ENCODE measurements at regions not wholly inside any gene's neighbourhood (a gene's known extent, or its start where the extent isn't known, plus 50 kb on each side); places are given as distances from the start of the nearest gene placed in this dataset.

DNA sequence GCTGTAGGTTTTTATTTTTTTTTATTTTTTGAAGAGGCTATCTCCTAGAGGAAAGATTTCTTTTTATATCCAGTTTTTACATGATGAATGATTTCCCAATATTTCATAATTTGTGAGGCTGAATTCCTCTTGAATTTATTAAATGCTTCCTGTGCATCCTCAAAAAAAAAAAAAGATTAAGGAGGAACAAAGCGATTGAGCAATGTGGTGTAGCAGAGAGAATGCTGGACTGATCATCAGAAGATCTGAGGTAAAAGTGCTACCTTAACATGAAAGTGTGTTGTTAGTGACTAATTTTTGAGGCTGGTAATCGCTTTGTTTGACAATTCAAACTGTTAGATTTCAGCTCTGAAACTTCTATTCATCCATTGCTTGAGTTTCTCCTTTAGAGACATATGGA, 125.1 kb downstream of the ESM1 start:
- H3K4me3 ChIP-seq (ENCODE audit: low read depth, low read length): no peak overlapping the region
- no peak for DNase-seq (ENCODE audit: low read depth)
- in situ Hi-C loops (cut with HindIII; ENCODE audit: low sequenced_read_pairs): no loop called here
- TF ChIP-seq, protein P1, sequence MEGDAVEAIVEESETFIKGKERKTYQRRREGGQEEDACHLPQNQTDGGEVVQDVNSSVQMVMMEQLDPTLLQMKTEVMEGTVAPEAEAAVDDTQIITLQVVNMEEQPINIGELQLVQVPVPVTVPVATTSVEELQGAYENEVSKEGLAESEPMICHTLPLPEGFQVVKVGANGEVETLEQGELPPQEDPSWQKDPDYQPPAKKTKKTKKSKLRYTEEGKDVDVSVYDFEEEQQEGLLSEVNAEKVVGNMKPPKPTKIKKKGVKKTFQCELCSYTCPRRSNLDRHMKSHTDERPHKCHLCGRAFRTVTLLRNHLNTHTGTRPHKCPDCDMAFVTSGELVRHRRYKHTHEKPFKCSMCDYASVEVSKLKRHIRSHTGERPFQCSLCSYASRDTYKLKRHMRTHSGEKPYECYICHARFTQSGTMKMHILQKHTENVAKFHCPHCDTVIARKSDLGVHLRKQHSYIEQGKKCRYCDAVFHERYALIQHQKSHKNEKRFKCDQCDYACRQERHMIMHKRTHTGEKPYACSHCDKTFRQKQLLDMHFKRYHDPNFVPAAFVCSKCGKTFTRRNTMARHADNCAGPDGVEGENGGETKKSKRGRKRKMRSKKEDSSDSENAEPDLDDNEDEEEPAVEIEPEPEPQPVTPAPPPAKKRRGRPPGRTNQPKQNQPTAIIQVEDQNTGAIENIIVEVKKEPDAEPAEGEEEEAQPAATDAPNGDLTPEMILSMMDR (IDR thresholded peaks at IDR 0.05; ENCODE audit: low read depth, low read length, missing control alignments): no peak

GRCh38 chr5:54859316-54859715, 126.1 kb downstream of the ESM1 start:
- in situ Hi-C loops (cut with HindIII; ENCODE audit: low sequenced_read_pairs): no loop called here

GRCh38 chr5:54854883-54855581, 130.4 kb downstream of the ESM1 start:
- no peak overlapping the region for H3K4me3 ChIP-seq (ENCODE audit: low read depth, low read length)
- DNase-seq (ENCODE audit: low read depth): no peak
- TF ChIP-seq, protein P1 (IDR thresholded peaks at IDR 0.05; ENCODE audit: low read depth, low read length, missing control alignments): no peak
- in situ Hi-C loops (cut with HindIII; ENCODE audit: low sequenced_read_pairs): no loop called here

More at GRCh38 chr5:54859316-54859715, 126.1 kb downstream of the ESM1 start:
- DNase-seq (ENCODE audit: low read depth): no peak
- H3K4me3 ChIP-seq (ENCODE audit: low read depth, low read length): no peak overlapping the region
- TF ChIP-seq, protein P1 (IDR thresholded peaks at IDR 0.05; ENCODE audit: low read depth, low read length, missing control alignments): no peak

DNA sequence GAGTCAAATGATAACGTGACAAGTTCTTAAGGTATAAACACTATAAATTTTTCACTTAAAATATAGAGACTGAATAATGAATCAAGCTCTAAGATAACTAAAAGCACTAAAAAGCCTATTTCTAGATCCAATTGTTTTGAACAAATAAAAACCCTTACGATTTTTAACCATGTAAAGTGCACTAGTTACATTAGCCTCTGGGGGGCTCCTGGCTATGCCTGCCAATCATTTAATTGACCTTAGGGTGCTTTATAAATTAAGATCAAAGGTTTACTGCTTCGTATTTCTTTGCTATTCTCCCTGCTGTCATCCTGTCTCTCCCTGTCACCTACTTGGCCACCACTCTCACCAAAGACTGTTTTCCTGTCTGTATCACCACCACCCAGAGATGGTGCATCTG, 133.4 kb downstream of the ESM1 start:
- H3K4me3 ChIP-seq (ENCODE audit: low read depth, low read length): no peak overlapping the region
- TF ChIP-seq, protein P1 (IDR thresholded peaks at IDR 0.05; ENCODE audit: low read depth, low read length, missing control alignments): no peak
- in situ Hi-C loops (cut with HindIII; ENCODE audit: low sequenced_read_pairs): no loop called here
- no peak for DNase-seq (ENCODE audit: low read depth)

- in situ Hi-C loops (cut with HindIII; ENCODE audit: low sequenced_read_pairs): no loop called here
- TF ChIP-seq, protein P1 (IDR thresholded peaks at IDR 0.05; ENCODE audit: low read depth, low read length, missing control alignments): no peak
- H3K4me3 ChIP-seq (ENCODE audit: low read depth, low read length): no peak overlapping the region
- no peak for DNase-seq (ENCODE audit: low read depth)
Observed at GRCh38 chr5:54851449-54851848, 133.9 kb downstream of the ESM1 start.

GRCh38 chr5:54848581-54848980, 136.8 kb downstream of the ESM1 start:
- in situ Hi-C loops (cut with HindIII; ENCODE audit: low sequenced_read_pairs): no loop called here
- TF ChIP-seq, protein P1 (IDR thresholded peaks at IDR 0.05; ENCODE audit: low read depth, low read length, missing control alignments): no peak
- DNase-seq (ENCODE audit: low read depth): no peak
- H3K4me3 ChIP-seq (ENCODE audit: low read depth, low read length): no peak overlapping the region

Data from astrocyte of the cerebellum (primary cell).